ENCODE measurements at regions not wholly inside any gene's neighbourhood (a gene's known extent, or its start where the extent isn't known, plus 50 kb on each side); places are given as distances from the start of the nearest gene placed in this dataset.

- no peak for DNase-seq (ENCODE audit: low read depth)
- no peak for TF ChIP-seq CTCF (IDR thresholded peaks at IDR 0.05; ENCODE audit: insufficient read depth, low read length, poor library complexity, severe bottlenecking)
- Histone ChIP-seq H3K36me3 (ENCODE audit: control insufficient read depth, insufficient read depth, low read length) (no peaks in the 10 kb centered on the region), H3K4me3 (ENCODE audit: low read depth, low read length) (no peak overlapping the region), H3K27me3 (ENCODE audit: control insufficient read depth, insufficient read depth, low read length) (no peaks in the 10 kb centered on the region)
These were observed 115.7 kb upstream of the FAM9B start for GRCh38 chrX:9149501-9150245.

GRCh38 chrX:9151772-9152307 is 117.9 kb upstream of the FAM9B start:
- no peak overlapping the region for H3K4me3 ChIP-seq (ENCODE audit: low read depth, low read length)
- H3K27me3 ChIP-seq (ENCODE audit: control insufficient read depth, insufficient read depth, low read length) = no peaks in the 10 kb centered on the region
- no peak for TF ChIP-seq CTCF (IDR thresholded peaks at IDR 0.05; ENCODE audit: insufficient read depth, low read length, poor library complexity, severe bottlenecking)
- no peaks in the 10 kb centered on the region for H3K36me3 ChIP-seq (ENCODE audit: control insufficient read depth, insufficient read depth, low read length)
- no peak for DNase-seq (ENCODE audit: low read depth)

GRCh38 chrX:9153300-9153699 is 119.4 kb upstream of the FAM9B start:
- TF ChIP-seq CTCF (IDR thresholded peaks at IDR 0.05; ENCODE audit: insufficient read depth, low read length, poor library complexity, severe bottlenecking) = no peak
- Histone ChIP-seq H3K4me3 (ENCODE audit: low read depth, low read length) (no peak overlapping the region), H3K36me3 (ENCODE audit: control insufficient read depth, insufficient read depth, low read length) (no peaks in the 10 kb centered on the region), H3K27me3 (ENCODE audit: control insufficient read depth, insufficient read depth, low read length) (no peaks in the 10 kb centered on the region)
- peak; percentile 85 for DNase-seq (ENCODE audit: low read depth)

- TF ChIP-seq CTCF (IDR thresholded peaks at IDR 0.05; ENCODE audit: insufficient read depth, low read length, poor library complexity, severe bottlenecking) = no peak
- no peaks in the 10 kb centered on the region for H3K36me3 ChIP-seq (ENCODE audit: control insufficient read depth, insufficient read depth, low read length)
- DNase-seq (ENCODE audit: low read depth) = no peak
- no peaks in the 10 kb centered on the region for H3K27me3 ChIP-seq (ENCODE audit: control insufficient read depth, insufficient read depth, low read length)
- H3K4me3 ChIP-seq (ENCODE audit: low read depth, low read length) = no peak overlapping the region
These were observed 124.7 kb upstream of the FAM9B start for GRCh38 chrX:9158611-9159010.

- DNase-seq (ENCODE audit: low read depth) = no peak
- Histone ChIP-seq H3K27me3 (ENCODE audit: control insufficient read depth, insufficient read depth, low read length) (no peaks in the 10 kb centered on the region), H3K4me3 (ENCODE audit: low read depth, low read length) (no peak overlapping the region), H3K36me3 (ENCODE audit: control insufficient read depth, insufficient read depth, low read length) (no peaks in the 10 kb centered on the region)
- no peak for TF ChIP-seq CTCF (IDR thresholded peaks at IDR 0.05; ENCODE audit: insufficient read depth, low read length, poor library complexity, severe bottlenecking)
These were observed 126.9 kb upstream of the FAM9B start for GRCh38 chrX:9160698-9161329.
